HL-60 (cell line): ENCODE measurements at regions not wholly inside any gene's neighbourhood (a gene's known extent, or its start where the extent isn't known, plus 50 kb on each side); places are given as distances from the start of the nearest gene placed in this dataset.

ENCODE experiments used
- DNase-seq, 2 experiments: peaks; one replicate each; pipeline ENCODE4 v3.0.0-alpha.2; 2010 to 2020; ENCODE audit warnings: low read depth in 1 of 2, low spot score in 1 of 2
- H3K27ac ChIP-seq: fragments of 250-450 bp; sonication (Bioruptor Pico); replicated peaks from 2 replicates; pipeline ENCODE4 v1.5.1; 2020; ENCODE audit warnings: mild to moderate bottlenecking, moderate library complexity
- H3K27me3 ChIP-seq: fragments of 250-450 bp; sonication (Bioruptor Pico); 2 replicates; pipeline ENCODE4 v1.5.1; 2021; ENCODE audit warnings: mild to moderate bottlenecking, moderate library complexity; ENCODE audit not compliant: insufficient read depth, poor library complexity, severe bottlenecking
- H3K4me3 ChIP-seq: replicated peaks from 2 replicates; pipeline ENCODE4 v1.5.1; 2011; ENCODE audit warnings: mild to moderate bottlenecking, control low read depth, low read length; ENCODE audit not compliant: insufficient read depth
- GABPA ChIP-seq: IDR thresholded peaks from 2 replicates; pipeline ENCODE4 v1.6.1; 2012; ENCODE audit warnings: low read depth
- POLR2AphosphoS5 ChIP-seq: IDR thresholded peaks from 2 replicates; pipeline ENCODE4 v1.6.1; 2012; ENCODE audit warnings: low read depth
- SPI1 ChIP-seq: IDR thresholded peaks from 2 replicates; pipeline ENCODE4 v1.6.1; 2012; ENCODE audit warnings: low read depth, mild to moderate bottlenecking, borderline replicate concordance
- TF ChIP-seq, protein P1 (sequence below): IDR thresholded peaks from one replicate; pipeline ENCODE4 v1.5.1; 2011; ENCODE audit warnings: low read length, control low read depth, inconsistent platforms; ENCODE audit not compliant: insufficient read depth
- TF ChIP-seq, protein P2 (sequence below): IDR thresholded peaks from 2 replicates; pipeline ENCODE4 v1.6.1; 2012; ENCODE audit warnings: low read depth; ENCODE audit not compliant: insufficient replicate concordance

DNA sequence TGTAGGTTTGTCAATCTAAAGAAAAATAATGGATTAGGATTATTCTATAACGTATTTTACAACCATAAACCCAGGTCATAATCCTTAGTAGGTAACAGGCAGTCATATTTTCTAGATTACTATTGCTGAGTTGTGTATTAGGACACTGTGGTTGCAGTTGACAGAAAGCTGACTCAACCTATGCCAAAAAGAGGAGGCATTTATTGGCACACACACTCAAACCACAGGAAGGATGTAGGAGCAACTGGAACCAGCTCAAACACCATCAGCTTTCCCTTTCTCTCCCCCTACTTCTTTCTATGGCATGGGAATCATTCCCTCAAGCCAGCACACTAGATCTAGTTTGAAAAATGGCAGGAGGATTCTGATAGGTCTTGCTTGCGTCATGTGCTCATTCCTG is 136.4 kb upstream of the FAM9C start:
- Histone ChIP-seq H3K27me3 (no peaks in the 10 kb centered on the region), H3K4me3 (no peak overlapping the region), H3K27ac (no peak overlapping the region)
- peak; percentile 30 to 37 for DNase-seq
- TF ChIP-seq SPI1 = no peak
- TF ChIP-seq POLR2AphosphoS5 = no peak
- no peak for TF ChIP-seq GABPA
- TF ChIP-seq, protein P1, sequence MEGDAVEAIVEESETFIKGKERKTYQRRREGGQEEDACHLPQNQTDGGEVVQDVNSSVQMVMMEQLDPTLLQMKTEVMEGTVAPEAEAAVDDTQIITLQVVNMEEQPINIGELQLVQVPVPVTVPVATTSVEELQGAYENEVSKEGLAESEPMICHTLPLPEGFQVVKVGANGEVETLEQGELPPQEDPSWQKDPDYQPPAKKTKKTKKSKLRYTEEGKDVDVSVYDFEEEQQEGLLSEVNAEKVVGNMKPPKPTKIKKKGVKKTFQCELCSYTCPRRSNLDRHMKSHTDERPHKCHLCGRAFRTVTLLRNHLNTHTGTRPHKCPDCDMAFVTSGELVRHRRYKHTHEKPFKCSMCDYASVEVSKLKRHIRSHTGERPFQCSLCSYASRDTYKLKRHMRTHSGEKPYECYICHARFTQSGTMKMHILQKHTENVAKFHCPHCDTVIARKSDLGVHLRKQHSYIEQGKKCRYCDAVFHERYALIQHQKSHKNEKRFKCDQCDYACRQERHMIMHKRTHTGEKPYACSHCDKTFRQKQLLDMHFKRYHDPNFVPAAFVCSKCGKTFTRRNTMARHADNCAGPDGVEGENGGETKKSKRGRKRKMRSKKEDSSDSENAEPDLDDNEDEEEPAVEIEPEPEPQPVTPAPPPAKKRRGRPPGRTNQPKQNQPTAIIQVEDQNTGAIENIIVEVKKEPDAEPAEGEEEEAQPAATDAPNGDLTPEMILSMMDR = no peak
- TF ChIP-seq, protein P2, sequence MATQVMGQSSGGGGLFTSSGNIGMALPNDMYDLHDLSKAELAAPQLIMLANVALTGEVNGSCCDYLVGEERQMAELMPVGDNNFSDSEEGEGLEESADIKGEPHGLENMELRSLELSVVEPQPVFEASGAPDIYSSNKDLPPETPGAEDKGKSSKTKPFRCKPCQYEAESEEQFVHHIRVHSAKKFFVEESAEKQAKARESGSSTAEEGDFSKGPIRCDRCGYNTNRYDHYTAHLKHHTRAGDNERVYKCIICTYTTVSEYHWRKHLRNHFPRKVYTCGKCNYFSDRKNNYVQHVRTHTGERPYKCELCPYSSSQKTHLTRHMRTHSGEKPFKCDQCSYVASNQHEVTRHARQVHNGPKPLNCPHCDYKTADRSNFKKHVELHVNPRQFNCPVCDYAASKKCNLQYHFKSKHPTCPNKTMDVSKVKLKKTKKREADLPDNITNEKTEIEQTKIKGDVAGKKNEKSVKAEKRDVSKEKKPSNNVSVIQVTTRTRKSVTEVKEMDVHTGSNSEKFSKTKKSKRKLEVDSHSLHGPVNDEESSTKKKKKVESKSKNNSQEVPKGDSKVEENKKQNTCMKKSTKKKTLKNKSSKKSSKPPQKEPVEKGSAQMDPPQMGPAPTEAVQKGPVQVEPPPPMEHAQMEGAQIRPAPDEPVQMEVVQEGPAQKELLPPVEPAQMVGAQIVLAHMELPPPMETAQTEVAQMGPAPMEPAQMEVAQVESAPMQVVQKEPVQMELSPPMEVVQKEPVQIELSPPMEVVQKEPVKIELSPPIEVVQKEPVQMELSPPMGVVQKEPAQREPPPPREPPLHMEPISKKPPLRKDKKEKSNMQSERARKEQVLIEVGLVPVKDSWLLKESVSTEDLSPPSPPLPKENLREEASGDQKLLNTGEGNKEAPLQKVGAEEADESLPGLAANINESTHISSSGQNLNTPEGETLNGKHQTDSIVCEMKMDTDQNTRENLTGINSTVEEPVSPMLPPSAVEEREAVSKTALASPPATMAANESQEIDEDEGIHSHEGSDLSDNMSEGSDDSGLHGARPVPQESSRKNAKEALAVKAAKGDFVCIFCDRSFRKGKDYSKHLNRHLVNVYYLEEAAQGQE = no peak

DNA sequence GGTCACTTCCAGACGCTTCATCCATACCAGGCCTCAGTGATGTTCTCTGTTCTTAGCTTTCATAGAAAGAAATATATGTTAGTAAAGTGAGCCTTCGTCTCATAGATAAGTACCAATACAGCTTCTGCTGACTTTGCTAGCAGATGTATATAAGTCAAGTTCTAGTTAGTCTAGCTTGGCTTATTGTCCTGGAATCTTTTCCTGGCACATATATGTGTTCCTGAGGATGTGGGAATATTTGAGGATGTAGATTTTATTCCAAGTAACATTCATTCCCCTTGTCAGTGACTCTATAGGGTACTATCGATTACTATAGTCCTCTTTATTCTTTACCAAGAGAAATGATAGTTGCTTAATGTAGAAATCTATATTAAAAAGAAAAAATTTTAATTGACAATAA is 135.2 kb upstream of the FAM9C start:
- DNase-seq = no peak
- TF ChIP-seq, protein P1 = no peak
- TF ChIP-seq GABPA = no peak
- TF ChIP-seq, protein P2 = no peak
- TF ChIP-seq POLR2AphosphoS5 = no peak
- TF ChIP-seq SPI1 = no peak
- no peak overlapping the region for H3K27ac ChIP-seq
- no peaks in the 10 kb centered on the region for H3K27me3 ChIP-seq
- no peak overlapping the region for H3K4me3 ChIP-seq

DNA sequence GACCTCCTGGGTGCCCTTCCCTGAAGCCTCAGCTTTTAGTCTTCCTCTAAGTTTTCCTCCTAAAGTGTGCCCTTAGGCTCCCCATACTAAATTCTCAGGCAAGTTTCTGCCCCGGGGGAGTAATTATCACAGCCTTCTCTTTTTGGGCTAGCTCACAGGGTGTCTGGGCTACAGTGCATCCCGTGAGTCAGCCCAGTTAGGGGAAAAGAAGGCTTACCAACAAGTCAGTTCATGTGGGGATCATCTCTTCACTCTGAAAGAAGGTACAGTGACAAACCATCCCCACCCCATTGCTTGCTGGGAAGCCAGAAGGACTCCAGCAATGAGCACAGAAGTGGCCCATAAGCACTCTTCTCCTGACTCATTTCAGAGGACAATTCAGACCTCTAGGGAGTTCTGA is 134.7 kb upstream of the FAM9C start:
- TF ChIP-seq, protein P1 = no peak
- TF ChIP-seq GABPA (no peak), POLR2AphosphoS5 (no peak), SPI1 (no peak)
- TF ChIP-seq, protein P2 = no peak
- no peak overlapping the region for H3K4me3 ChIP-seq
- no peak for DNase-seq

More for the DNA sequence above, 134.7 kb upstream of the FAM9C start:
- Histone ChIP-seq H3K27me3 (no peaks in the 10 kb centered on the region), H3K27ac (no peak overlapping the region)
